ENCODE measurements at regions not wholly inside any gene's neighbourhood (a gene's known extent, or its start where the extent isn't known, plus 50 kb on each side); places are given as distances from the start of the nearest gene placed in this dataset.

- TF ChIP-seq ZNF165 (CRISPR knock-in tag; IDR thresholded peaks at IDR 0.05; ENCODE audit: borderline replicate concordance), result no peak
- no peak for TF ChIP-seq ZNF174 (CRISPR knock-in tag; IDR thresholded peaks at IDR 0.05)
- no peak for TF ChIP-seq ARNT (IDR thresholded peaks at IDR 0.05)
- TF ChIP-seq KAT2B (IDR thresholded peaks at IDR 0.05; ENCODE audit: low read depth, low read length), result no peak
- TF ChIP-seq CSDE1 (IDR thresholded peaks at IDR 0.05), result no peak
- TF ChIP-seq SUPT5H (IDR thresholded peaks at IDR 0.05), result no peak
- TF ChIP-seq ZNF512 (tag; IDR thresholded peaks at IDR 0.05), result no peak
- TF ChIP-seq SMAD1 (IDR thresholded peaks at IDR 0.05; ENCODE audit: low read depth, low read length, partially characterized antibody), result no peak
Observed at GRCh38 chr16:35752773-35753558, 2293.6 kb downstream of the TP53TG3F start (continued).

GRCh38 chr16:35753559-35754390, 2294.4 kb downstream of the TP53TG3F start:
- TF ChIP-seq RB1 (IDR thresholded peaks at IDR 0.05; ENCODE audit: low read depth) (no peak), TBL1XR1 (IDR thresholded peaks at IDR 0.05; ENCODE audit: low read length in 2 of 2) (no peak), ESRRA (IDR thresholded peaks at IDR 0.05; ENCODE audit: borderline replicate concordance, low read depth) (no peak)
- TF ChIP-seq, protein P1, sequence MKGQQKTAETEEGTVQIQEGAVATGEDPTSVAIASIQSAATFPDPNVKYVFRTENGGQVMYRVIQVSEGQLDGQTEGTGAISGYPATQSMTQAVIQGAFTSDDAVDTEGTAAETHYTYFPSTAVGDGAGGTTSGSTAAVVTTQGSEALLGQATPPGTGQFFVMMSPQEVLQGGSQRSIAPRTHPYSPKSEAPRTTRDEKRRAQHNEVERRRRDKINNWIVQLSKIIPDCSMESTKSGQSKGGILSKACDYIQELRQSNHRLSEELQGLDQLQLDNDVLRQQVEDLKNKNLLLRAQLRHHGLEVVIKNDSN (CRISPR knock-in tag; IDR thresholded peaks at IDR 0.05), result no peak
- DNase-seq (ENCODE audit: extremely low read depth in 1 of 4, low spot score in 3 of 4) (no peak), ATAC-seq (no peak), FAIRE-seq (no peak)
- in situ Hi-C loops (cut with MboI) (no loop called here), intact Hi-C loops (cut with micrococcal nuclease) (no loop called here)
- WGBS (ENCODE audit: insufficient coverage, low coverage, missing lambda C conversion rate), result 0% methylated on average over 8 of the region's 12 CpGs
- no peaks in the 10 kb centered on the region for H3K4me1 ChIP-seq (replicated peaks in 1 of 2; ENCODE audit: control insufficient read depth in 2 of 2, insufficient read depth in 2 of 2, low read length in 2 of 2)
- no peak overlapping the region for H3K4me2 ChIP-seq (ENCODE audit: insufficient read depth, low read length)
- POLR2A ChIA-PET, result no interaction called here
- CTCF ChIA-PET (ENCODE audit: low intra/inter-chr PET ratio), result no interaction called here
- no peak overlapping the region for H3K27ac ChIP-seq (ENCODE audit: extremely low read depth, low read depth, low read length)
- H3K9me3 ChIP-seq (replicated peaks; ENCODE audit: control insufficient read depth, insufficient read depth, low read depth, low read length), result no peaks in the 10 kb centered on the region
- H3K79me2 ChIP-seq (ENCODE audit: control insufficient read depth, insufficient read depth, low read length), result no peaks in the 10 kb centered on the region
- H3K9ac ChIP-seq (ENCODE audit: insufficient read depth in 1 of 2, low read depth in 2 of 2, low read length in 2 of 2), result no peak overlapping the region
- H3K9me1 ChIP-seq (ENCODE audit: control insufficient read depth, insufficient read depth, low read length), result no peaks in the 10 kb centered on the region
- H2AFZ ChIP-seq (ENCODE audit: low read depth, low read length), result no peak overlapping the region
- BruUV-seq (replicated peaks), result no TSS peak
- no peaks in the 10 kb centered on the region for H3K36me3 ChIP-seq (ENCODE audit: control insufficient read depth, insufficient read depth, low read length)
- H3K27me3 ChIP-seq (ENCODE audit: control insufficient read depth in 2 of 2, insufficient read depth in 2 of 2, low read length in 2 of 2), result no peaks in the 10 kb centered on the region
- no peaks in the 10 kb centered on the region for H4K20me1 ChIP-seq (replicated peaks; ENCODE audit: control insufficient read depth, insufficient read depth, low read length)
- H3K4me3 ChIP-seq, result no peak overlapping the region

All from K562 (cell line).